HEK293 (cell line): ENCODE measurements at regions not wholly inside any gene's neighbourhood (a gene's known extent, or its start where the extent isn't known, plus 50 kb on each side); places are given as distances from the start of the nearest gene placed in this dataset.

Experiments used
- CTCF ChIA-PET: fragments of 350-600 bp; formaldehyde crosslinking; extraction: SDS; loops from one replicate; lab custom pipeline; 2021; ENCODE audit warnings: antibody characterized with exemption; lab: Yijun Ruan, JAX
- POLR2A ChIA-PET: fragments of 300-600 bp; formaldehyde crosslinking; extraction: SDS; loops from one replicate; lab custom pipeline; 2020; ENCODE audit warnings: antibody characterized with exemption, inconsistent platforms; lab: Yijun Ruan, JAX
- H3K27ac ChIP-seq: fragments of 200-500 bp; sonication (Bioruptor generic); 2 replicates; pipeline ENCODE4 v1.5.1; 2014; ENCODE audit warnings: low read depth, low read length, control low read depth, inconsistent platforms; ENCODE audit errors: extremely low read depth
- H3K36me3 ChIP-seq, 2 experiments: fragments of 200-500 bp in 1 of 2; sonication (Bioruptor generic) in 1 of 2; 1 replicate in 1 of 2; 2 replicates in 1 of 2; pipeline ENCODE4 v1.5.1; 2014 to 2017; ENCODE audit warnings: inconsistent platforms in 2 of 2, low read length in 2 of 2; ENCODE audit not compliant: control insufficient read depth in 2 of 2, insufficient read depth in 1 of 2
- H3K4me1 ChIP-seq: fragments of 200-500 bp; sonication (Bioruptor generic); 2 replicates; pipeline ENCODE4 v1.5.1; 2014; ENCODE audit warnings: mild to moderate bottlenecking, low read length, inconsistent platforms; ENCODE audit not compliant: control insufficient read depth, insufficient read depth
- H3K4me3 ChIP-seq: 2 replicates; pipeline ENCODE4 v1.5.1; 2011; ENCODE audit warnings: low read depth, mild to moderate bottlenecking, control low read depth, low read length, moderate library complexity
- H3K9me3 ChIP-seq: fragments of 200-500 bp; sonication (Bioruptor generic); 2 replicates; pipeline ENCODE4 v1.5.1; 2014; ENCODE audit warnings: low read depth, low read length, inconsistent platforms; ENCODE audit not compliant: control insufficient read depth, insufficient read depth
- BCL11A ChIP-seq: fragments of 450-650 bp; formaldehyde crosslinking; IDR thresholded peaks from 2 replicates; pipeline ENCODE4 v1.5.1; 2016; ENCODE audit warnings: low read depth, missing biosample characterization, missing genetic modification characterization
- GLIS2 ChIP-seq: fragments of 450-650 bp; formaldehyde crosslinking; IDR thresholded peaks from 2 replicates; pipeline ENCODE4 v1.5.1; 2016; ENCODE audit warnings: missing biosample characterization, missing genetic modification characterization
- KLF10 ChIP-seq: fragments of 450-650 bp; IDR thresholded peaks from 2 replicates; pipeline ENCODE4 v1.5.1; 2018; ENCODE audit warnings: missing biosample characterization, mild to moderate bottlenecking, missing genetic modification characterization
- REPIN1 ChIP-seq: fragments of 450-650 bp; formaldehyde crosslinking; IDR thresholded peaks from 2 replicates; pipeline ENCODE4 v1.5.1; 2017; ENCODE audit warnings: missing biosample characterization, missing genetic modification characterization, low read depth
- SP2 ChIP-seq: fragments of 450-650 bp; formaldehyde crosslinking; IDR thresholded peaks from 2 replicates; pipeline ENCODE4 v1.5.1; 2016; ENCODE audit warnings: missing biosample characterization, missing genetic modification characterization
- TCF7L2 ChIP-seq: IDR thresholded peaks from 2 replicates; pipeline ENCODE4 v1.6.1; 2011; ENCODE audit warnings: low read depth, mild to moderate bottlenecking, inconsistent platforms, low read length, moderate library complexity, borderline replicate concordance
- ZBTB17 ChIP-seq: fragments of 450-650 bp; formaldehyde crosslinking; IDR thresholded peaks from 2 replicates; pipeline ENCODE4 v1.5.1; 2016; ENCODE audit warnings: missing biosample characterization, missing genetic modification characterization
- ZFP37 ChIP-seq: fragments of 450-650 bp; formaldehyde crosslinking; IDR thresholded peaks from 2 replicates; pipeline ENCODE4 v1.5.1; 2016; ENCODE audit warnings: missing biosample characterization, missing genetic modification characterization
- ZNF18 ChIP-seq: fragments of 450-650 bp; formaldehyde crosslinking; IDR thresholded peaks from 2 replicates; pipeline ENCODE4 v1.5.1; 2016; ENCODE audit warnings: missing biosample characterization, missing genetic modification characterization
- ZNF24 ChIP-seq: fragments of 450-650 bp; formaldehyde crosslinking; IDR thresholded peaks from 2 replicates; pipeline ENCODE4 v1.5.1; 2016; ENCODE audit warnings: missing biosample characterization, missing genetic modification characterization
- ZNF324 ChIP-seq: fragments of 450-650 bp; formaldehyde crosslinking; IDR thresholded peaks from 2 replicates; pipeline ENCODE4 v1.5.1; 2016; ENCODE audit warnings: missing biosample characterization, missing genetic modification characterization
- ZNF350 ChIP-seq: fragments of 450-650 bp; formaldehyde crosslinking; IDR thresholded peaks from 2 replicates; pipeline ENCODE4 v1.5.0; 2017; ENCODE audit warnings: missing biosample characterization, mild to moderate bottlenecking, missing genetic modification characterization
- ZNF354C ChIP-seq: fragments of 450-650 bp; formaldehyde crosslinking; IDR thresholded peaks from 2 replicates; pipeline ENCODE4 v1.5.1; 2016; ENCODE audit warnings: missing biosample characterization, missing genetic modification characterization, low read depth, borderline replicate concordance
- ZNF404 ChIP-seq: fragments of 450-650 bp; formaldehyde crosslinking; IDR thresholded peaks from 2 replicates; pipeline ENCODE4 v1.5.1; 2017; ENCODE audit warnings: missing biosample characterization, missing genetic modification characterization
- ZNF426 ChIP-seq: fragments of 450-650 bp; formaldehyde crosslinking; IDR thresholded peaks from 2 replicates; pipeline ENCODE4 v1.5.1; 2017; ENCODE audit warnings: missing biosample characterization, missing genetic modification characterization, mild to moderate bottlenecking, inconsistent platforms, moderate library complexity
- ZNF510 ChIP-seq: fragments of 450-650 bp; formaldehyde crosslinking; IDR thresholded peaks from 2 replicates; pipeline ENCODE4 v1.5.1; 2018; ENCODE audit warnings: mild to moderate bottlenecking, missing genetic modification characterization, missing biosample characterization; ENCODE audit not compliant: insufficient replicate concordance
- ZNF529 ChIP-seq: fragments of 450-650 bp; formaldehyde crosslinking; IDR thresholded peaks from 2 replicates; pipeline ENCODE4 v1.5.1; 2017; ENCODE audit warnings: missing genetic modification characterization, missing biosample characterization; ENCODE audit not compliant: insufficient replicate concordance
- ZNF548 ChIP-seq: fragments of 450-650 bp; formaldehyde crosslinking; IDR thresholded peaks from 2 replicates; pipeline ENCODE4 v1.5.1; 2016; ENCODE audit warnings: missing biosample characterization, missing genetic modification characterization
- ZNF623 ChIP-seq: fragments of 450-650 bp; formaldehyde crosslinking; IDR thresholded peaks from 2 replicates; pipeline ENCODE4 v1.5.1; 2016; ENCODE audit warnings: missing biosample characterization, missing genetic modification characterization
- ZNF664 ChIP-seq: fragments of 450-650 bp; formaldehyde crosslinking; IDR thresholded peaks from 2 replicates; pipeline ENCODE4 v1.5.1; 2016; ENCODE audit warnings: missing biosample characterization, missing genetic modification characterization
- ZNF670 ChIP-seq: fragments of 450-650 bp; formaldehyde crosslinking; IDR thresholded peaks from 2 replicates; pipeline ENCODE4 v1.5.1; 2016; ENCODE audit warnings: missing biosample characterization, missing genetic modification characterization, low read depth
- ZNF777 ChIP-seq: fragments of 450-650 bp; formaldehyde crosslinking; IDR thresholded peaks from 2 replicates; pipeline ENCODE4 v1.5.1; 2017; ENCODE audit warnings: missing biosample characterization, missing genetic modification characterization, borderline replicate concordance
- ZNF785 ChIP-seq: fragments of 450-650 bp; formaldehyde crosslinking; IDR thresholded peaks from 2 replicates; pipeline ENCODE4 v1.5.1; 2016; ENCODE audit warnings: missing biosample characterization, missing genetic modification characterization
- ZNF830 ChIP-seq: fragments of 450-650 bp; IDR thresholded peaks from 2 replicates; pipeline ENCODE4 v1.5.0; 2018; ENCODE audit warnings: missing biosample characterization, missing genetic modification characterization, low read depth, mild to moderate bottlenecking, moderate library complexity
- ZSCAN30 ChIP-seq: fragments of 450-650 bp; IDR thresholded peaks from 2 replicates; pipeline ENCODE4 v1.5.1; 2018; ENCODE audit warnings: missing biosample characterization, mild to moderate bottlenecking, missing genetic modification characterization, moderate library complexity
- ZSCAN5A ChIP-seq: fragments of 450-650 bp; formaldehyde crosslinking; IDR thresholded peaks from 2 replicates; pipeline ENCODE4 v1.5.1; 2016; ENCODE audit warnings: missing biosample characterization, missing genetic modification characterization

GRCh38 chr2:153043385-153043784 lies 325.0 kb downstream of the ARL6IP6 start:
- no peaks in the 10 kb centered on the region for H3K9me3 ChIP-seq
- H3K4me3 ChIP-seq = no peak overlapping the region
- no peaks in the 10 kb centered on the region for H3K4me1 ChIP-seq
- no peak overlapping the region for H3K27ac ChIP-seq
- H3K36me3 ChIP-seq = no peaks in the 10 kb centered on the region
- TF ChIP-seq ZNF830 (tag by site-specific recombination) = no peak
- no peak for TF ChIP-seq ZNF18 (tag by site-specific recombination)
- TF ChIP-seq ZFP37 = no peak
- CTCF ChIA-PET = no interaction called here
- POLR2A ChIA-PET = no interaction called here

GRCh38 chr2:153028626-153029025 lies 310.2 kb downstream of the ARL6IP6 start:
- H3K36me3 ChIP-seq = no peaks in the 10 kb centered on the region
- ChIA-PET POLR2A (no interaction called here), CTCF (interaction anchor here (0.7 kb wide), 1 partner anchor 175 kb away, joined by 4 read pairs; no protein-coding TSS in a partner anchor)

GRCh38 chr2:153027533-153027932 lies 309.1 kb downstream of the ARL6IP6 start:
- Histone ChIP-seq H3K36me3 (no peaks in the 10 kb centered on the region), H3K4me1 (no peaks in the 10 kb centered on the region), H3K27ac (no peak overlapping the region), H3K4me3 (no peak overlapping the region)
- POLR2A ChIA-PET = no interaction called here
- no peak for TF ChIP-seq ZNF24 (tag by site-specific recombination)
- no peak for TF ChIP-seq ZNF324 (tag by site-specific recombination)
- no peak for TF ChIP-seq KLF10 (tag by site-specific recombination)
- TF ChIP-seq ZNF670 (tag by site-specific recombination) = no peak
- no peak for TF ChIP-seq ZSCAN5A (tag by site-specific recombination)
- no peak for TF ChIP-seq REPIN1 (tag by site-specific recombination)
- no peak for TF ChIP-seq ZNF354C (tag by site-specific recombination)
- TF ChIP-seq, all 188 proteins: peak for 0
- CTCF ChIA-PET = no interaction called here
- H3K9me3 ChIP-seq = no peaks in the 10 kb centered on the region

More at GRCh38 chr2:153028626-153029025, 310.2 kb downstream of the ARL6IP6 start:
- Histone ChIP-seq H3K4me3 (no peak overlapping the region), H3K9me3 (no peaks in the 10 kb centered on the region), H3K4me1 (no peaks in the 10 kb centered on the region), H3K27ac (no peak overlapping the region)
- no peak for TF ChIP-seq ZNF623 (tag by site-specific recombination)

DNA sequence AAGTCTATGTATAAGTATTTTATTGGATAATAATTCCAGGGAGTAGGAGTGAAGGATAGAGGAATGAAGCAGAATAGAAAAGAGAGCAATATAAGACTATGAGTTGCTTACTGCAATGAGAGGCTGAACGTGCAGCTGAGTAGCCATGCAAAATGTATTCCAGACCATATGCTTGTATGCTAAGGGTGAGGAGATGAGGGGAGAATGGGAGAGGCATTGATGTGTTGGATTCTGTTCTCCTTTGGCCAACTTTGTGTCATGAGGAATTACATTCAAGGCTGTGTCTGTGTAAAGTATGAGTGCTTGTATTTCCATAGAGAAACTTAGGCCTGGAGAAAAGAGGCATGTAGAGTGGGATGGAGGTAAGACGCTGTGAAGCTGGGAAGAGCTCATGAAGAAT lies 301.8 kb downstream of the ARL6IP6 start:
- Histone ChIP-seq H3K4me1 (no peaks in the 10 kb centered on the region), H3K27ac (no peak overlapping the region), H3K4me3 (no peak overlapping the region), H3K9me3 (no peaks in the 10 kb centered on the region; the same call in 1 of the 2 replicates), H3K36me3 (no peaks in the 10 kb centered on the region)
- CTCF ChIA-PET = no interaction called here
- POLR2A ChIA-PET = no interaction called here
- no peak for TF ChIP-seq ZBTB17 (tag by site-specific recombination)
- TF ChIP-seq ZNF529 (tag by site-specific recombination) = no peak
- TF ChIP-seq ZNF785 (tag by site-specific recombination) = no peak
- no peak for TF ChIP-seq ZNF354C (tag by site-specific recombination)
- no peak for TF ChIP-seq ZNF664 (tag by site-specific recombination)
- no peak for TF ChIP-seq TCF7L2
- TF ChIP-seq SP2 = no peak
- no peak for TF ChIP-seq ZNF510
- TF ChIP-seq ZNF777 = no peak
- no peak for TF ChIP-seq ZNF404 (tag by site-specific recombination)
- no peak for TF ChIP-seq BCL11A (tag by site-specific recombination)
- TF ChIP-seq ZNF548 = no peak
- TF ChIP-seq GLIS2 (tag by site-specific recombination) = no peak
- no peak for TF ChIP-seq ZNF426
- TF ChIP-seq ZSCAN30 (tag by site-specific recombination) = no peak
- no peak for TF ChIP-seq ZNF350
